Type B pancreatic cell (in vitro differentiated cells): ENCODE measurements at regions not wholly inside any gene's neighbourhood (a gene's known extent, or its start where the extent isn't known, plus 50 kb on each side); places are given as distances from the start of the nearest gene placed in this dataset.

Source experiments
- DNase-seq: peaks from one replicate; pipeline ENCODE4 v3.0.0; 2021; ENCODE audit warnings: mixed read lengths; ENCODE audit not compliant: unreplicated experiment; ENCODE audit errors: extremely low spot score
- H3K27ac Mint-ChIP-seq: 2 replicates; pipeline ENCODE4 v1.8.0; 2021; ENCODE audit warnings: mild to moderate bottlenecking, mixed read lengths
- H3K27me3 Mint-ChIP-seq: 2 replicates; pipeline ENCODE4 v1.8.0; 2021; ENCODE audit warnings: mixed read lengths
- H3K36me3 Mint-ChIP-seq: 2 replicates; pipeline ENCODE4 v1.8.0; 2021; ENCODE audit warnings: mixed read lengths
- H3K4me1 Mint-ChIP-seq: one replicate; pipeline ENCODE4 v1.8.0; 2021; ENCODE audit warnings: mixed read lengths; ENCODE audit not compliant: unreplicated experiment
- H3K4me3 Mint-ChIP-seq: 2 replicates; pipeline ENCODE4 v1.8.0; 2021; ENCODE audit warnings: mild to moderate bottlenecking, mixed read lengths
- H3K9me3 Mint-ChIP-seq: 2 replicates; pipeline ENCODE4 v1.8.0; 2021; ENCODE audit warnings: mixed read lengths
- CTCF ChIP-seq: fragments of 200-600 bp; sonication (generic); conservative IDR thresholded peaks from 2 replicates; pipeline ENCODE4 v1.5.0; 2021; ENCODE audit warnings: antibody characterized with exemption, mild to moderate bottlenecking

GRCh38 chr1:219993554-219994433 is 52.5 kb downstream of the EPRS1 start:
- H3K9me3 Mint-ChIP-seq = no peaks in the 10 kb centered on the region
- H3K4me3 Mint-ChIP-seq = peak overlapping the region; percentile 46
- no peak for TF ChIP-seq CTCF
- H3K4me1 Mint-ChIP-seq = peaks cover 6% of the 10 kb centered on the region
- no peak overlapping the region for H3K27ac Mint-ChIP-seq
- no peak for DNase-seq
- H3K36me3 Mint-ChIP-seq = peaks cover 26% of the 10 kb centered on the region
- H3K27me3 Mint-ChIP-seq = no peaks in the 10 kb centered on the region

- no peak for TF ChIP-seq CTCF
Observed at GRCh38 chr1:219991919-219992318, 54.4 kb downstream of the EPRS1 start.

DNA sequence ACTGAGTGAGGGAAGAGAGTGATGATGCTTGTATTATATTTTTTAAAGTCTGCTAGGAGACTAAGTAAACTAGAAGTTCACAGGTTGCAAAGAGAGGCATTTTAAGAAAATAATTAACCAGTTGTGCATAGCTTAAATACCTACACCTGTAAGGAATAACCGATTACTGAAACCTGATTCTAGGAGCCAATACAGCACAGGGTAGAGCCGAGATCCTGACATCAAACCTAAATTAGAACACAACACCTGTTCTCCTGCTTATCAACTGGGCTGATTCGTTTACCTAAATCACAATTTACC is 54.8 kb downstream of the EPRS1 start:
- H3K27me3 Mint-ChIP-seq = no peaks in the 10 kb centered on the region
- no peak overlapping the region for H3K4me3 Mint-ChIP-seq
- H3K36me3 Mint-ChIP-seq = peaks cover 29% of the 10 kb centered on the region
- no peaks in the 10 kb centered on the region for H3K9me3 Mint-ChIP-seq
- DNase-seq = no peak
- H3K27ac Mint-ChIP-seq = peak overlapping the region; percentile 34
- peaks cover 6% of the 10 kb centered on the region for H3K4me1 Mint-ChIP-seq
- TF ChIP-seq CTCF = no peak

More at GRCh38 chr1:219991919-219992318, 54.4 kb downstream of the EPRS1 start:
- Mint-ChIP-seq H3K4me3 (no peak overlapping the region), H3K9me3 (no peaks in the 10 kb centered on the region), H3K27ac (no peak overlapping the region), H3K4me1 (peaks cover 6% of the 10 kb centered on the region), H3K36me3 (peaks cover 30% of the 10 kb centered on the region), H3K27me3 (no peaks in the 10 kb centered on the region)
- DNase-seq = no peak

- no peak overlapping the region for H3K4me3 Mint-ChIP-seq
- no peak for DNase-seq
- peak overlapping the region; percentile 34 for H3K27ac Mint-ChIP-seq
- peak; percentile 79 for TF ChIP-seq CTCF
- peaks cover 6% of the 10 kb centered on the region for H3K4me1 Mint-ChIP-seq
- peaks cover 28% of the 10 kb centered on the region for H3K36me3 Mint-ChIP-seq
- H3K9me3 Mint-ChIP-seq = no peaks in the 10 kb centered on the region
- no peaks in the 10 kb centered on the region for H3K27me3 Mint-ChIP-seq
Observed at GRCh38 chr1:219990782-219991510, 55.4 kb downstream of the EPRS1 start.

DNA sequence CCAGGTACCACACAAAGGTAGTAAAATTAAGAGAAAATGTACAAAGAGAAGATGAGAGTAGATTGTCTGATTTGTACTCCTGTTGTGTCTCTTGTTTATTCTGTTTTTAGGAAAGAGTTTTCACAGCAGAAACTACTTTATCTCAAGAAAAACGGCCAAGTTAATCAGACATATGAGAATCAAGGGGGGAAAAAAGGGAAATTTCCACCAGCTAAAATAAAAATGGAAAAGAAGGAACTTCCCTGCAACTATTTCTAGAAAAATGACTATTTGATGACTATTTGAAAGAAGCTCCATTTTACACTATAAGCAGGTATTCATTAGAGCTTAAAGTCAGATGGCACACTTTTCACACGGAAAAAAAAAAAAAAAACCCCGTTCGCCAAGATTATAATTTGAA is 56.5 kb downstream of the EPRS1 start:
- no peak for DNase-seq
- H3K27ac Mint-ChIP-seq = no peak overlapping the region
- H3K27me3 Mint-ChIP-seq = no peaks in the 10 kb centered on the region
- no peak overlapping the region for H3K4me3 Mint-ChIP-seq
- no peak for TF ChIP-seq CTCF
- H3K4me1 Mint-ChIP-seq = peaks cover 6% of the 10 kb centered on the region
- no peaks in the 10 kb centered on the region for H3K9me3 Mint-ChIP-seq
- peaks cover 17% of the 10 kb centered on the region for H3K36me3 Mint-ChIP-seq
